GM21723 (cell line): ENCODE measurements at regions not wholly inside any gene's neighbourhood (a gene's known extent, or its start where the extent isn't known, plus 50 kb on each side); places are given as distances from the start of the nearest gene placed in this dataset.
A peak's percentile ranks its signal among the peaks of the same experiment; 100 is the strongest.
"Not testable (repeated sequence)": the region's sequence is repeated elsewhere in the genome, so short reads cannot be mapped to it uniquely, and the experiment has no call there.

ENCODE experiments used
- ATAC-seq: cut with Tn5 transposase; IDR thresholded peaks from one replicate; pipeline ENCODE4 v1.9.1; 2021; ENCODE audit warnings: mild to moderate bottlenecking, moderate library complexity; ENCODE audit not compliant: unreplicated experiment

- no peak for ATAC-seq
Measured at GRCh38 chr2:187775651-187776050, 221.4 kb upstream of the TFPI start.

- no peak for ATAC-seq
Measured at GRCh38 chr2:187782301-187782700, 228.1 kb upstream of the TFPI start.

GRCh38 chr2:187783446-187783845 lies 229.2 kb upstream of the TFPI start:
- no peak for ATAC-seq

GRCh38 chr2:187784138-187784537 lies 229.9 kb upstream of the TFPI start:
- not testable (repeated sequence) for ATAC-seq

DNA sequence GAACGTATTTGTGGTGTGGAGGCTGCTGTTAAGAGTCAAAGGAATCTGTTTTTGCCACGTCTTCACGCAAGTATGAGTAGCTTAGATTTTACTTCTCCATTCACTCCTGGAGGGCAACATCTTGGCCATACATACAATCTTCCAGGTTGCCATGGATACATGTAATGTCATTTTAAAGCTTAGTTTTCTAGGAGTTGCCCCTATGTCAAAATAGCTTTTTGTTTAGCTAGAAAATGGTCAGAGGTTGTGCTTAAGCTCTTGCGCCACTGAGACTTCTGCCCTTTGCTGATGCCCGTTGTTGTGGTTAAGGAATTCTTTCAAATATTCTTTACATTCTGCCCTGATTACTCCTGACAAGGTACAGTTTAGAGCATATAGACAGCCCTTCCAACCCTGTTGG lies 245.4 kb upstream of the TFPI start:
- ATAC-seq = no peak

DNA sequence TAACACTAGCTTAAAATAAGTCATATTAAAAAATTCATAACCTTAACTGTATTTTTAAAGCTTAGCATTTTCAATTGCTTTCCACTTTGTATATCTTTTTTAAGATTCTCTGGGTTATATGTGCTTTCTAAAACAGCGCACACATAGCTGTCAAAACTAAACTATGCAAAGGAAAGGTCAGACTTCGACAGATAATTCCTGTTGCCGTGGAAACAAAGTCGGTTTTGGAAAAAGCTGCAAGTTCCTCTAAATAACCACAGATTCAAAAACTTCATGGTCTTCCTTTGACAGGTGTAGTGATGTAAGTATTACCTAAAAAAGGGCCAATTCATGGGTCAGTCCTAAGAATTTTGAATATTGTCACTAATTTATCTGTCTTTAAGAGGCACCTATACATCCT lies 249.6 kb upstream of the TFPI start:
- ATAC-seq = no peak

DNA sequence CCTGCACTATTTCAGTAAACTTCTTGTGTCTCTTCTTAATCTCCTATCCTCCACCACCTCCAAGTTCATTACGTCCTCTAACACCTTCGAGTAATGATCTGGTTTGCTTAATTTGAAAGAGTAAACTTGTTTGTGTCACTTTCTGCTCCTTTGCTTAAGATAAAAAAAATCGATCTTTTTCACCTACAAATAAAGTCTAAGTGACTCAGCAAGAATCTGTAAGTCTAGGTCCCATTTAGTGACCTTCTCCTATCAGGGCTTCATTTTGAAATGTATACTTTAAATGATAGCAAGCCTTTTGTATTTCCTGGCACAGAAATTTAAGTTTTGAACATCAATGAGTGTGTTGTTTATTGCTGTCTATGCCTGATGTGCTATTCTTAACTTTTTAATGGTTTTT lies 260.9 kb upstream of the TFPI start:
- no peak for ATAC-seq

DNA sequence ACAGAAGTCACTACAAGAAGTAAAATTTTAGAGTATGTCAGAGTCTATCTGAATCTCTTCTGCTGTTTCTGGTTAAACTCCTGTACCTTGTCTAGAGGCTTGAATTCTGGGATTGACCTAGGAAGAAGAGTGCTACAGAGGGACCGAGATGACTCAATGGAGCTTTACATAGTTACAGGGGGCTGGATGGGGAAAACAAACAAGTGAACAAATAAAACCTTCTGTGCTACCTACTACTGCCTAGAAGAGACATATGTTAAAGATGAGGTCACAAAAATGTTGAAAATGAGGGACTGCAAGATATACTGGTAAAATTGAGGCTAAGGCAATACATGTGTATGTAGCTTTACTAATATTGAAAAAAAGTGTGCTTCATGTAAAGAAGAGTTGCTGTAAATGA lies 265.4 kb upstream of the TFPI start:
- no peak for ATAC-seq

- ATAC-seq = no peak
Measured at GRCh38 chr2:187825108-187825507, 270.9 kb upstream of the TFPI start.

DNA sequence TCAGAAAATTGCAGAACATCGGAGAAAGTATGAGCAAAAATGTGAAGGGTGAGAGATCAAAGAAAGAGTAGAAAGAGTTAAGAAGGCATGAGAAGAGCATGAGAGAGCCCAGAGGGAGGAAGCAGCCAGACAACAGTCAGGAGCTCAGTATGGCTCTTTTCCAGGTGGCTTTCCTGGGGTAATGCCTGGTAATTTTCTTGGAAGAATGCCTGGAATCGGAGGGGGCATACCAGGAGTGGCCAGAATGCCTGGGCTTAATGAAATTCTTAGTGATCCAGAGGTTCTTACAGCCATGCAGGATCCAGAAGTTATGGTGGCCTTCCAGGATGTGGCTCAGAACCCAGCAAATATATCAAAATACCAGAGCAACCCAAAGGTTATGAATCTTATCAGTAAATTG lies 271.8 kb upstream of the TFPI start:
- no peak for ATAC-seq

DNA sequence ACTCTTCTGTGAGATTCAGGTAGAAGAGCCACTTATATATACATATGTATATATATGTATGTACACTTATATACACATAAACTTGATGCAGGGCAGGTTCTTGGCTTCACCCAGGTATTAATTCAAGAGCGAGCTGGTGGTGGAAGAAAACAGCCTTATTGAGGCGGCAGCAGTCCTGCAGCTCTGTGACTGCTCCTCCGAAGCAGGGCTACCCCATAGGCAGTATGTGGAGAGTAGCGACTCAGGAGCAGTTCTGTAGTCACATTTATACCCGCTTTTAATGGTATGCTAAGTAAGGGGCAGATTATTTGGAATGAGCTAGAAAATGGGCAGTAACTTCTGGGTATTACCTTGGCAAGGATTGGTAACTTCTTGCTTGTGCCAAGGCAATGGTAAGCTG lies 280.6 kb upstream of the TFPI start:
- ATAC-seq = no peak

DNA sequence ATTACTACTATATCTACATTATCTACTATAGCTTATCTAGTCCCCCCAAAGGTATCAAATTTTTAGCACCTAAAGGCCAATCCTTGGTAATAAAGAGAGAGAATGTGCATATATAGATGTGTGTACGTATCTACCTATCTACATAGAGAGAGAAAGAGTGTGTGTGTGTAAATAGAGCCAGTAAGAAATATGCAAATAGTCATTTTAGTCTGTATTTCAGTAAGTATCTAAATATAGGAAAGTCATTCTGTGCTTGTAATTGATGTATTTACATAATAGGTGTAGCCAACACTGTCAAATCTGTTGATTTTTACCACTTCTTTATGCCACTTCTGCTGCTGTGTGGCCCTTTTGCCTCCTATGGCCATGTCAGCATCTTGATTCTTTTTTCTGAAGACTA lies 284.5 kb upstream of the TFPI start:
- no peak for ATAC-seq

DNA sequence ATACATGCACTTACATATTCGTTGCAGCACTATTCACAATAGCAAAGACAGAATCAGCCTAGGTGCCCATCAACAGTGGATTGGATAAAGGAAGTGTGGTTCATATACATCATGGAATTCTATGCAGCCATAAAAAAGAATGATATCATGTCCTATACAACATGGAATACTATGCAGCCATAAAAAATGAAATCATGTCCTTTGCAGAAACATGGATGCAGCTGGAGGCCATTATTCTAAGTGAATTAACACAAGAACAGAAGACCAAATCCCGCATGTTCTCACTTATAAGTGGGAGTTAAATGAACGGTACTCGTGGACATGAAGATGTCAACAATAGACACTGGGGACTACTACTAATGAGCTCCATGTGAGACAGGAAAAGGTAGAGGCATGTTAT lies 288.1 kb upstream of the TFPI start:
- ATAC-seq = no peak

DNA sequence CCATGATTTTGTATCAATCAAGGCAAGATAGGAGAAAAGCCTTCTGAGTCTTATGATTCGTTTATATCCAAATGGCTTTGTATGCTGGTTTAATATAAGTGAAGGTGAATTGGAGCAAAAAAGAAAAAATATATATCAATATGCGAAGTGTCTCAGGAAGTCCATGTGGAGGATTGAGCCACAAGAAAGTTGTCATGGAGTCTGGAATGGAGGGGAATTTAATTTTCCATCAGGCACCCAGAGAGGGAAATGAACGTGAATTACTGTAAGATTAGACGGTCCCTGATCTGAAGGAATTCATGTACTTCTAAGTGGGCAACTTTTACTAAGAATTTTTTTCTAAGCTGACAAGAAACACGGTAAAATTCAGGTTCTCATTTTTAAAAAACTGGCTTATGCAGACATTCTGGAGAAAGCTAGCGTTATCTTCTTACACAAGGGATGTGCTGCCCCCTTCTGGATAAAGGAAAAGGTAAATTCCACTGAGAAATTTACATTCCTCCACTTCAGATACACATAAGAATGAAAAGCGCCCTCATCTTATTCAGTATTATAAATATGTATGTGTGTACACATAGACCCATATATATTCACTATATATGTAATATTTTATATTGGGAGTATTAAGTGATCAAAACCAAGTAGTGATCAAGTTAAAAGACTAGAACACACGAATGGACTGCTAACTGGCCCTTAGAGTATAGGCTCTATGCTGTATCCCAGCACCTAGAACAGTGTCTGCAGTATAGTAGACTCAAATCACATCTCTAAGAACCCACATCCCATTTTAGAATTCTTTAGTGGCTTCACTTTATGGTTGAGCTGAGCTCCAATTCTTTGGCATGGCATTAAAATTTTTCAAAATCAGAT lies 289.0 kb upstream of the TFPI start:
- ATAC-seq = peak; percentile 80

- ATAC-seq = no peak
Measured at GRCh38 chr2:187847245-187848208, 293.3 kb upstream of the TFPI start.

GRCh38 chr2:187851955-187852561 lies 297.8 kb upstream of the TFPI start:
- no peak for ATAC-seq

- ATAC-seq = no peak
Measured at GRCh38 chr2:187853381-187853791, 299.2 kb upstream of the TFPI start.

DNA sequence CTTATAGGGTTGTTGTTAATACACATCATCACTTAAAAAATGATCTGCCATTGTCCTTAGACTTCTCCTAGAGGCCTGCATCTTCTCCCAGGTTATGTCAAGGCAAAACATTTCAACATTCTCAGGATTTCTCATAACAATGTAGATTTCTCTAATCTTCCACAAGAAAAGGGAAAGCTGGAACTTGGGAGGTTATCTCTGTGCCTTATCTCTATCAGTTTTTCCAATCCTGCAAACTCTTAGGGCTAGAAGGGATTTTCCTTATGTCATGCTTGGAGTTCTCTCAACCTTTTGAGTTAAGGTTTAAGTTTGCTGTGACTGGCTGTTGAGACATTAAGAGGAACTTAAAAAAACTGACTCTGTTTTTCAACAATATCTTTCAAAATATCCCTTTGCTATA lies 300.6 kb upstream of the TFPI start:
- ATAC-seq = no peak

DNA sequence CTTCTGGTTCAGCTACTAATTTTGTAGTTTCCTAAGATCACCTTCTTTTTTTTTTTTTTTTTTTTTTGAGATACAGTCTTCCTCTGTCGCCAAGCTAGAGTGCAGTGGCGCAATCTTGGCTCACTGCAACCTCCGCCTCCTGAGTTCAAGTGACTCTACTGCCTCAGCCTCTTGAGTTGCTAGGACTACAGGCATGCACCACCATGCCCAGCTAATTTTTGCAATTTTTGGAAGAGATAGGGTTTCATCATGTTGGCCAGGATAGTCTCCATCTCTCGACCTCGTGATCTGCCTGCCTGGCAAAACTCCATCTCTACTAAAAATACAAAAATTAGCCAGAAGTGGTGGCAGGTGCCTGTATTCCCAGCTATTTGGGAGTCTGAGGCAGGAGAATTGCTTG lies 301.5 kb upstream of the TFPI start:
- no peak for ATAC-seq

GRCh38 chr2:187857826-187858225 lies 303.6 kb upstream of the TFPI start:
- no peak for ATAC-seq

DNA sequence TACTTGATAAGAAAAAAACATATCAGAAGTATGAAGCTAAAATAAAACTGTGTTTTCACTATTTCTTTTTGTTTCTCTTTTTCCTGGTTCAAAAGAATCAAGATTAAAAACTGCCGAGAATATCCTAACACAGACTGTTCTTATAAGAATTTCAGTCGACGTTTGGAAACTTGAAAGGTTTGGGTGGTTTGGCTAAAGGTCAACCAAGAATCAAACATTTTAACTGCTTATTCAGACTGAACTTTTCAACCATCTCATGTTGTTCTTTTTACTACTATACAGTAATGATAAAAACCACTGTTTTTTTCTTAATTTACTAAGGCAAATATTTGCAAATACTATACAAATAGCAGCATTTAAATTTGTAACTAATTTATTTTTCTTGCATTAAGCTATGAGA lies 308.5 kb upstream of the TFPI start:
- no peak for ATAC-seq
